OCI-LY3 (cell line): ENCODE measurements at regions not wholly inside any gene's neighbourhood (a gene's known extent, or its start where the extent isn't known, plus 50 kb on each side); places are given as distances from the start of the nearest gene placed in this dataset.
"Not testable (repeated sequence)": the region's sequence is repeated elsewhere in the genome, so short reads cannot be mapped to it uniquely, and the experiment has no call there.

Experiments used
- H2AFZ ChIP-seq: fragments of 200-600, 300-600 bp; shearing (Covaris generic); 2 replicates; pipeline ENCODE4 v1.6.0; 2014; ENCODE audit warnings: antibody characterized with exemption, low read depth, low read length
- H3K27ac ChIP-seq: fragments of 200-600, 300-600 bp; sonication (generic); 2 replicates; pipeline ENCODE4 v1.5.1; 2014; ENCODE audit warnings: mild to moderate bottlenecking, low read length, moderate library complexity, mixed read lengths
- H3K27me3 ChIP-seq: fragments of 200-600, 300-600 bp; sonication (generic); 2 replicates; pipeline ENCODE4 v1.6.1; 2014; ENCODE audit warnings: low read depth, low read length, mixed read lengths
- H3K36me3 ChIP-seq: fragments of 200-600, 300-600 bp; sonication (generic); replicated peaks from 2 replicates; pipeline ENCODE3; 2014; ENCODE audit warnings: low read depth, low read length, mixed read lengths
- H3K4me1 ChIP-seq: fragments of 300-600, 200-600 bp; sonication (generic); 2 replicates; pipeline ENCODE4 v1.6.1; 2014; ENCODE audit warnings: low read length, mixed read lengths
- H3K4me2 ChIP-seq: fragments of 200-600, 300-600 bp; sonication (generic); 2 replicates; pipeline ENCODE4 v1.6.1; 2014; ENCODE audit warnings: low read length, mixed read lengths
- H3K4me3 ChIP-seq: fragments of 300-600, 200-600 bp; sonication (generic); 2 replicates; pipeline ENCODE4 v1.5.1; 2014; ENCODE audit warnings: antibody characterized with exemption, mild to moderate bottlenecking, low read length, moderate library complexity
- H3K79me2 ChIP-seq: fragments of 300-600, 200-600 bp; shearing (Covaris generic); 2 replicates; pipeline ENCODE4 v1.6.1; 2014; ENCODE audit warnings: mild to moderate bottlenecking, low read length, mixed read lengths
- H3K9ac ChIP-seq: fragments of 300-600, 200-600 bp; shearing (Covaris generic); 2 replicates; pipeline ENCODE4 v1.6.0; 2014; ENCODE audit warnings: mild to moderate bottlenecking, low read length, moderate library complexity
- H3K9me3 ChIP-seq: fragments of 200-600, 300-600 bp; shearing (Covaris generic); 2 replicates; pipeline ENCODE4 v1.6.1; 2014; ENCODE audit warnings: low read length, mixed read lengths; ENCODE audit not compliant: insufficient read depth
- H4K20me1 ChIP-seq: fragments of 200-600, 300-600 bp; sonication (generic); 2 replicates; pipeline ENCODE4 v1.6.1; 2016; ENCODE audit warnings: low read length, mixed read lengths; ENCODE audit not compliant: insufficient read depth
- CTCF ChIP-seq: fragments of 200-600, 300-600 bp; sonication (generic); IDR thresholded peaks from 2 replicates; pipeline ENCODE4 v1.5.1; 2014; ENCODE audit warnings: antibody characterized with exemption, low read length, low read depth
- EZH2phosphoT487 ChIP-seq: fragments of 200-600 bp; shearing (Covaris generic); IDR thresholded peaks from 2 replicates; pipeline ENCODE4 v1.6.1; 2018; ENCODE audit warnings: antibody characterized with exemption, mixed run types, low read depth

DNA sequence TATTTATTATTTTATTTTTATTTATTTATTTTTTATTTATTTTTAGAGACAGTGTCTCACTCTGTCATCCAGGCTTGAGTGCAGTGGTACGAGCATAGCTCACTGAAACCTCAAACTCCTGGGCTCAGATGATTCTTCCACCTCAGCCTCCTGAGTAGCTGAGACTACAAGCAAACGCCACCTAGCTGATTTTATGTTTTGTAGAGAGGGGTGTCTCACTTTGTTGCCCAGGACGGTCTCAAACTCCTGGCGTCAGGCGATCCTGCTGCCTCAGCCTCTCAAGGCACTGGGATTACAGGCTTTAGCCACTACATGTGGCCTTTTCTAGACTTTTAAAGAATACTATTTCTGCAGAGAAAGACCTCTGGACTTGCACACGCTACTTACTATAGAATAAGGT lies 61.3 kb upstream of the C1orf53 start:
- Histone ChIP-seq H3K27ac (peak overlapping the region; percentile 46), H3K4me3 (peak overlapping the region; percentile 42)
- TF ChIP-seq CTCF: peak; percentile 47
- no peak for TF ChIP-seq EZH2phosphoT487

GRCh38 chr1:197839786-197840185 lies 62.6 kb upstream of the C1orf53 start:
- not testable (repeated sequence) for H3K27me3 ChIP-seq, H3K4me3 ChIP-seq, H3K36me3 ChIP-seq, H2AFZ ChIP-seq, H3K9ac ChIP-seq, H4K20me1 ChIP-seq, H3K4me2 ChIP-seq, H3K9me3 ChIP-seq, H3K79me2 ChIP-seq
- peak overlapping the region; percentile 14 for H3K27ac ChIP-seq
- peaks cover 52% of the 10 kb centered on the region for H3K4me1 ChIP-seq

More for the DNA sequence above, 61.3 kb upstream of the C1orf53 start:
- Histone ChIP-seq H2AFZ (peak overlapping the region; percentile 78; the same call in 1 of the 2 replicates), H4K20me1 (no peaks in the 10 kb centered on the region), H3K79me2 (no peaks in the 10 kb centered on the region), H3K9me3 (no peaks in the 10 kb centered on the region), H3K27me3 (no peaks in the 10 kb centered on the region), H3K9ac (peak overlapping the region; percentile 15; the same call in 1 of the 2 replicates), H3K36me3 (no peaks in the 10 kb centered on the region), H3K4me1 (peaks cover 52% of the 10 kb centered on the region), H3K4me2 (peak overlapping the region; percentile 60)

GRCh38 chr1:197838836-197839235 lies 63.6 kb upstream of the DENND1B start:
- Histone ChIP-seq H2AFZ (no peak overlapping the region), H4K20me1 (no peaks in the 10 kb centered on the region), H3K4me1 (peaks cover 52% of the 10 kb centered on the region), H3K9me3 (no peaks in the 10 kb centered on the region), H3K4me2 (peak overlapping the region; percentile 21), H3K79me2 (no peaks in the 10 kb centered on the region), H3K9ac (no peak overlapping the region), H3K27me3 (no peaks in the 10 kb centered on the region), H3K27ac (peak overlapping the region; percentile 14), H3K36me3 (no peaks in the 10 kb centered on the region), H3K4me3 (no peak overlapping the region)
- TF ChIP-seq CTCF: no peak
- TF ChIP-seq EZH2phosphoT487: no peak

- Histone ChIP-seq H3K9ac (no peak overlapping the region), H3K27ac (no peak overlapping the region), H3K27me3 (no peaks in the 10 kb centered on the region), H2AFZ (no peak overlapping the region), H3K4me2 (no peak overlapping the region), H3K79me2 (no peaks in the 10 kb centered on the region), H3K9me3 (no peaks in the 10 kb centered on the region), H3K4me3 (no peak overlapping the region), H4K20me1 (no peaks in the 10 kb centered on the region), H3K36me3 (no peaks in the 10 kb centered on the region), H3K4me1 (peaks cover 50% of the 10 kb centered on the region)
- TF ChIP-seq CTCF (no peak), EZH2phosphoT487 (no peak)
Observed at GRCh38 chr1:197837911-197838310, 62.6 kb upstream of the DENND1B start.

DNA sequence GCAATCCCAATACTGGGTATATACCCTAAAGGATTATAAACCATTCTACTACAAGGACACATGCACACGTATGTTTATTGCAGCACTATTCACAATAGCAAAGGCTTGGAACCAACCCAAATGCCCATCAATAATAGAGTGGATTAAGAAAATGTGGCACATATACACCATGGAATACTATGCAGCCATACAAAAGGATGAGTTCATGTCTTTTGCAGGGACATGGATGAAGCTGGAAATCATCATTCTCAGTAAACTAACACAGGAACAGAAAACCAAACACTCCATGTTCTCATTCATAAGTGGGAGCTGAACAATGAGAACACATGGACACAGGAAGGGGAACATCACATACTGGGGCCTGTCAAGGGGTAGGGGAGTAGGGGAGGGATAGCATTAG lies 61.1 kb upstream of the DENND1B start:
- not testable (repeated sequence) for H3K4me3 ChIP-seq, H4K20me1 ChIP-seq, H3K27me3 ChIP-seq, H3K79me2 ChIP-seq, H3K9ac ChIP-seq, H3K27ac ChIP-seq, H2AFZ ChIP-seq, H3K4me2 ChIP-seq, H3K36me3 ChIP-seq, H3K9me3 ChIP-seq
- H3K4me1 ChIP-seq: peaks cover 34% of the 10 kb centered on the region

DNA sequence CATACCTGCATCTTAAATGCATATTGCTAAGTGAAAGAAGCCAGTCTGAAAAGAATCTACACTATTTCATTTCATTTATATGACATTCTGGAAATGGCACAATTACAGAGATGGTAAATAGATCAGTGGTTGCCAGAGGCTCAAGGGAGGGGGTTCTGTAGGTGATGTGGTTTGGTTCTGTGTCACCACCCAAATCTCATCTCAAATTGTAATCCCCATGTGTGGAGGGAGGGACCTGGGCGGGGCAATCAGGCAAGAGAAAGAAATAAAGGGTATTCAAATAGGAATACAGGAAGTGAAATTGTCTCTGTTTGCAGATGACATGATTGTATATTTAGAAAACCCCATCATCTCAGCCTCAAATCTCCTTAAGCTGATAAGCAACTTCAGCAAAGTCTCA lies 53.7 kb upstream of the DENND1B start:
- peak overlapping the region; percentile 3; the same call in 1 of the 2 replicates for H3K4me2 ChIP-seq
- not testable (repeated sequence) for H4K20me1 ChIP-seq, H3K4me3 ChIP-seq, H2AFZ ChIP-seq, H3K36me3 ChIP-seq, H3K79me2 ChIP-seq, H3K4me1 ChIP-seq, H3K9ac ChIP-seq, H3K9me3 ChIP-seq, H3K27ac ChIP-seq, H3K27me3 ChIP-seq
